GM12878 (cell line): ENCODE measurements at regions not wholly inside any gene's neighbourhood (a gene's known extent, or its start where the extent isn't known, plus 50 kb on each side); places are given as distances from the start of the nearest gene placed in this dataset.

Experiments
- CTCF ChIP-seq, 3 experiments: IDR thresholded peaks in 2 of 3; conservative IDR thresholded peaks in 1 of 3; 2 replicates each; pipeline ENCODE4 v1.5.1; 2011; ENCODE audit warnings: low read depth in 3 of 3, low read length in 3 of 3, mild to moderate bottlenecking in 3 of 3, control low read depth in 2 of 3, moderate library complexity in 2 of 3, inconsistent platforms in 1 of 3, mixed read lengths in 1 of 3; ENCODE audit not compliant: control insufficient read depth in 2 of 3, insufficient read depth in 1 of 3; ENCODE audit errors: extremely low read depth in 1 of 3
- MXI1 ChIP-seq: fragments of 150-350 bp; IDR thresholded peaks from 2 replicates; pipeline ENCODE4 v1.6.1; 2011; ENCODE audit warnings: low read depth, mild to moderate bottlenecking, inconsistent platforms, low read length, improper control_type of control experiment
- NFYA ChIP-seq: IDR thresholded peaks from 2 replicates; pipeline ENCODE4 v1.6.1; 2011; ENCODE audit warnings: low read depth, mild to moderate bottlenecking, low read length, improper control_type of control experiment, borderline replicate concordance
- NRF1 ChIP-seq: conservative IDR thresholded peaks from 2 replicates; pipeline ENCODE4 v1.6.1; 2011; ENCODE audit warnings: mild to moderate bottlenecking, low read depth, low read length, improper control_type of control experiment
- POLR2A ChIP-seq: IDR thresholded peaks from 2 replicates; pipeline ENCODE4 v1.6.1; 2011; ENCODE audit warnings: low read depth, mild to moderate bottlenecking, low read length

DNA sequence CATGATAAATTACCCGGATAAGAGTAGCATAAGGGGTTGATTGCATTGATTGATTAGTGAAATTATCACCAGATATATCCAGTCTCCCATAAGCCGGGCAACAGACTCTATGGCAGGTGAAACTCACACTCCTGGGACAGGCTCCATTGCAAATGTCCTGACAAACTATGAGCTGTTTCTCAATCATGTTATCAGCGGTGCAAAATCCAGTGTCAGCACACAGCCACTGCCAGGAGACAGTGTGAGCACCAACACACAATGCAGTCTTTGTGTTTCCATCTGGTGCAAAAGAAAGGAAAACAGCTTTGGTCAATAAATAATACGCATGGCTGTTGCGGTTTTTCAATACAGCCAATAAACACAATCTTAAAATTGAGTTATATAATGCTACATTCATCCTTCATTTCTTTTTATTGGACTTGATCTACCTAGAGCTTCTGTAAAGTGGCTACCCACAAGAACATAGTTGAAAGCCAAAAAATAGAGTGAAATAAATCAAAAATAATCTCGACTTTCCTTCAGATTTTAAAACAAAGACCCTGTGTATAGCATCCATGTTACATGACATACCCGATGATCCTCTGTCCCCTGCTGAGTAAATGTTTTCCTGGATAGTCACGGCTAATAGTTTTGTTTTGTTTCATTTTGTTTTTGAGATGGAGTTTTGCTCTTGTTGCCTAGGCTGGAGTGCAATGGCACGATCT lies 64.3 kb upstream of the AFDN start:
- TF ChIP-seq CTCF (IDR thresholded peaks at IDR 0.05 in 2 of 3, conservative IDR thresholded peaks at IDR 0.05 in 1 of 3; ENCODE audit: control insufficient read depth in 2 of 3, extremely low read depth in 1 of 3, insufficient read depth in 1 of 3, low read depth in 3 of 3, low read length in 3 of 3): no peak
- no peak for TF ChIP-seq POLR2A
- TF ChIP-seq MXI1: no peak
- no peak for TF ChIP-seq NRF1
- no peak for TF ChIP-seq NFYA
